ENCODE measurements at regions not wholly inside any gene's neighbourhood (a gene's known extent, or its start where the extent isn't known, plus 50 kb on each side); places are given as distances from the start of the nearest gene placed in this dataset.

DNA sequence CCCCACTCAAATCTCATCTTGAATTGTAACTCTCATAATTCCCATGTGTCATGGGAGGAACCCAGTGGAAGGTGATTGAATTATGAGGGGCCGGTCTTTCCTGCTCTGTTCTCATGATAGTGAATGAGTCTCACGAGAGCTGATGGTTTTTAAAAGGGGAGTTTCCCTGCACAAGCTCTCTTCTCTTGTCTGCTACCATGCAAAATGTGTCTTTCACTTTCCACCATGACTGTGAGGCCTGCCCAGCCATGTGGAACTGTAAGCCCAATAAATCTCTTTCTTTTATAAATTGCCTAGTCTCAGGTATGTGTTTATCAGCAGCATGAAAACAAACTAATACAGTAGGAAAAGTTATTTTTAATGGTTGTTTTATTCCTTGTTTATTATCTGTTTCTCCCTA, 146.0 kb downstream of the FSCB start:
- DNase-seq (ENCODE audit: low read depth, low spot score) (no peak), FAIRE-seq (no peak)
- CTCF ChIA-PET: no interaction called here
- Histone ChIP-seq H4K20me1 (replicated peaks; ENCODE audit: control insufficient read depth, extremely low read depth, insufficient read depth, low read length) (no peaks in the 10 kb centered on the region), H3K4me2 (ENCODE audit: insufficient read depth, low read length) (no peak overlapping the region), H3K27me3 (ENCODE audit: control insufficient read depth in 2 of 2, insufficient read depth in 2 of 2, low read length in 2 of 2) (no peaks in the 10 kb centered on the region), H3K27ac (ENCODE audit: insufficient read depth, low read depth, low read length) (no peak overlapping the region), H3K9me3 (replicated peaks; ENCODE audit: control insufficient read depth, insufficient read depth, low read length) (no peaks in the 10 kb centered on the region), H3K4me3 (replicated peaks in 1 of 3; ENCODE audit: insufficient read depth in 1 of 3, low read depth in 1 of 3, low read length in 3 of 3) (no peak overlapping the region), H3K36me3 (ENCODE audit: control insufficient read depth in 2 of 2, extremely low read depth in 1 of 2, insufficient read depth in 2 of 2, low read length in 2 of 2) (no peaks in the 10 kb centered on the region), H3K79me2 (ENCODE audit: control insufficient read depth, insufficient read depth, low read length) (no peaks in the 10 kb centered on the region), H3K4me1 (ENCODE audit: control insufficient read depth, extremely low read depth, insufficient read depth, low read length) (no peaks in the 10 kb centered on the region), H3K9ac (replicated peaks; ENCODE audit: extremely low read depth, insufficient read depth, low read length) (no peak overlapping the region), H3K9me1 (replicated peaks; ENCODE audit: control insufficient read depth, extremely low read depth, insufficient read depth, low read length) (no peaks in the 10 kb centered on the region), H2AFZ (ENCODE audit: low read depth, low read length) (no peak overlapping the region)
- POLR2A ChIA-PET: no interaction called here
- dilution Hi-C loops (cut with MboI; ENCODE audit: extremely low pct_ligation_motif_present, low sequenced_read_pairs) (no loop called here), intact Hi-C loops (cut with micrococcal nuclease) (no loop called here)
- BruUV-seq (replicated peaks): no TSS peak
- TF ChIP-seq GATA2 (IDR thresholded peaks at IDR 0.05; ENCODE audit: insufficient read depth, insufficient read length, low read depth, low read length) (no peak), POLR2A (IDR thresholded peaks at IDR 0.05; ENCODE audit: low read depth, low read length) (no peak), EZH2 (IDR thresholded peaks at IDR 0.05; ENCODE audit: borderline replicate concordance, low read depth, low read length, severe bottlenecking) (no peak), FOS (IDR thresholded peaks at IDR 0.05; ENCODE audit: borderline replicate concordance, insufficient read depth, low read length) (no peak), MYC (IDR thresholded peaks at IDR 0.05; ENCODE audit: low read depth, low read length) (no peak), JUN (IDR thresholded peaks at IDR 0.05; ENCODE audit: borderline replicate concordance, insufficient read depth, insufficient read length, low read depth) (no peak), POLR2AphosphoS5 (IDR thresholded peaks at IDR 0.05; ENCODE audit: insufficient read depth, low read depth, low read length) (no peak)
- TF ChIP-seq, protein P1, sequence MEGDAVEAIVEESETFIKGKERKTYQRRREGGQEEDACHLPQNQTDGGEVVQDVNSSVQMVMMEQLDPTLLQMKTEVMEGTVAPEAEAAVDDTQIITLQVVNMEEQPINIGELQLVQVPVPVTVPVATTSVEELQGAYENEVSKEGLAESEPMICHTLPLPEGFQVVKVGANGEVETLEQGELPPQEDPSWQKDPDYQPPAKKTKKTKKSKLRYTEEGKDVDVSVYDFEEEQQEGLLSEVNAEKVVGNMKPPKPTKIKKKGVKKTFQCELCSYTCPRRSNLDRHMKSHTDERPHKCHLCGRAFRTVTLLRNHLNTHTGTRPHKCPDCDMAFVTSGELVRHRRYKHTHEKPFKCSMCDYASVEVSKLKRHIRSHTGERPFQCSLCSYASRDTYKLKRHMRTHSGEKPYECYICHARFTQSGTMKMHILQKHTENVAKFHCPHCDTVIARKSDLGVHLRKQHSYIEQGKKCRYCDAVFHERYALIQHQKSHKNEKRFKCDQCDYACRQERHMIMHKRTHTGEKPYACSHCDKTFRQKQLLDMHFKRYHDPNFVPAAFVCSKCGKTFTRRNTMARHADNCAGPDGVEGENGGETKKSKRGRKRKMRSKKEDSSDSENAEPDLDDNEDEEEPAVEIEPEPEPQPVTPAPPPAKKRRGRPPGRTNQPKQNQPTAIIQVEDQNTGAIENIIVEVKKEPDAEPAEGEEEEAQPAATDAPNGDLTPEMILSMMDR (IDR thresholded peaks at IDR 0.05; ENCODE audit: extremely low read depth in 1 of 2, insufficient read depth in 1 of 2, low read depth in 1 of 2, low read length in 2 of 2): no peak
- TF ChIP-seq, protein P2, sequence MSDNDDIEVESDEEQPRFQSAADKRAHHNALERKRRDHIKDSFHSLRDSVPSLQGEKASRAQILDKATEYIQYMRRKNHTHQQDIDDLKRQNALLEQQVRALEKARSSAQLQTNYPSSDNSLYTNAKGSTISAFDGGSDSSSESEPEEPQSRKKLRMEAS (IDR thresholded peaks at IDR 0.05; ENCODE audit: insufficient read depth, insufficient read length): no peak

All from endothelial cell of umbilical vein (primary cell).